ENCODE measurements at regions not wholly inside any gene's neighbourhood (a gene's known extent, or its start where the extent isn't known, plus 50 kb on each side); places are given as distances from the start of the nearest gene placed in this dataset.

DNA sequence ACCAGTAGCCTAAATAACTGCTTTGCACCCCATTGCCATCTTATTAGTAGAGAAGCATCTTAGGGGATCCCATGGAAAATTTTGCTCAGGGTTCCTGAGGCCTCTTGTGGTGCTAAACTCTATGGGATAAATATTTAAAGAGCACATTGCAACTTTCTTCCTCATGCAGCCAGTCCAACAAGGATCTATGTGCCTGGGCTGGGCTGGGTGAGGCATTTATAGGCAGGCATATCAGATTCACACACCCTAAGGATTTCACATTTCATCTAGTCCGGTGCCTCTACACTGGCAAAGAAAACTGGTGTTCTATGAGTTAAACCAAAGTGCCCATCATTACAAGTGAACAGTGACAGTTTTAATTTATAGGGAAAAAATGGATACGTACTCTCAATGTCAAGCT, 512.3 kb downstream of the EDEM1 start:
- TF ChIP-seq POLR2AphosphoS5 (IDR thresholded peaks at IDR 0.05) (no peak), TAF1 (IDR thresholded peaks at IDR 0.05; ENCODE audit: low read depth) (no peak), MXI1 (conservative IDR thresholded peaks at IDR 0.05; ENCODE audit: poor library complexity, severe bottlenecking) (no peak), EZH2 (IDR thresholded peaks at IDR 0.05; ENCODE audit: borderline replicate concordance, insufficient read depth, low read length, poor library complexity, severe bottlenecking) (no peak), RAD21 (conservative IDR thresholded peaks at IDR 0.05) (no peak)
- TF ChIP-seq, protein P1, sequence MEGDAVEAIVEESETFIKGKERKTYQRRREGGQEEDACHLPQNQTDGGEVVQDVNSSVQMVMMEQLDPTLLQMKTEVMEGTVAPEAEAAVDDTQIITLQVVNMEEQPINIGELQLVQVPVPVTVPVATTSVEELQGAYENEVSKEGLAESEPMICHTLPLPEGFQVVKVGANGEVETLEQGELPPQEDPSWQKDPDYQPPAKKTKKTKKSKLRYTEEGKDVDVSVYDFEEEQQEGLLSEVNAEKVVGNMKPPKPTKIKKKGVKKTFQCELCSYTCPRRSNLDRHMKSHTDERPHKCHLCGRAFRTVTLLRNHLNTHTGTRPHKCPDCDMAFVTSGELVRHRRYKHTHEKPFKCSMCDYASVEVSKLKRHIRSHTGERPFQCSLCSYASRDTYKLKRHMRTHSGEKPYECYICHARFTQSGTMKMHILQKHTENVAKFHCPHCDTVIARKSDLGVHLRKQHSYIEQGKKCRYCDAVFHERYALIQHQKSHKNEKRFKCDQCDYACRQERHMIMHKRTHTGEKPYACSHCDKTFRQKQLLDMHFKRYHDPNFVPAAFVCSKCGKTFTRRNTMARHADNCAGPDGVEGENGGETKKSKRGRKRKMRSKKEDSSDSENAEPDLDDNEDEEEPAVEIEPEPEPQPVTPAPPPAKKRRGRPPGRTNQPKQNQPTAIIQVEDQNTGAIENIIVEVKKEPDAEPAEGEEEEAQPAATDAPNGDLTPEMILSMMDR (IDR thresholded peaks at IDR 0.05; ENCODE audit: poor library complexity, severe bottlenecking): no peak
- TF ChIP-seq, protein P2, sequence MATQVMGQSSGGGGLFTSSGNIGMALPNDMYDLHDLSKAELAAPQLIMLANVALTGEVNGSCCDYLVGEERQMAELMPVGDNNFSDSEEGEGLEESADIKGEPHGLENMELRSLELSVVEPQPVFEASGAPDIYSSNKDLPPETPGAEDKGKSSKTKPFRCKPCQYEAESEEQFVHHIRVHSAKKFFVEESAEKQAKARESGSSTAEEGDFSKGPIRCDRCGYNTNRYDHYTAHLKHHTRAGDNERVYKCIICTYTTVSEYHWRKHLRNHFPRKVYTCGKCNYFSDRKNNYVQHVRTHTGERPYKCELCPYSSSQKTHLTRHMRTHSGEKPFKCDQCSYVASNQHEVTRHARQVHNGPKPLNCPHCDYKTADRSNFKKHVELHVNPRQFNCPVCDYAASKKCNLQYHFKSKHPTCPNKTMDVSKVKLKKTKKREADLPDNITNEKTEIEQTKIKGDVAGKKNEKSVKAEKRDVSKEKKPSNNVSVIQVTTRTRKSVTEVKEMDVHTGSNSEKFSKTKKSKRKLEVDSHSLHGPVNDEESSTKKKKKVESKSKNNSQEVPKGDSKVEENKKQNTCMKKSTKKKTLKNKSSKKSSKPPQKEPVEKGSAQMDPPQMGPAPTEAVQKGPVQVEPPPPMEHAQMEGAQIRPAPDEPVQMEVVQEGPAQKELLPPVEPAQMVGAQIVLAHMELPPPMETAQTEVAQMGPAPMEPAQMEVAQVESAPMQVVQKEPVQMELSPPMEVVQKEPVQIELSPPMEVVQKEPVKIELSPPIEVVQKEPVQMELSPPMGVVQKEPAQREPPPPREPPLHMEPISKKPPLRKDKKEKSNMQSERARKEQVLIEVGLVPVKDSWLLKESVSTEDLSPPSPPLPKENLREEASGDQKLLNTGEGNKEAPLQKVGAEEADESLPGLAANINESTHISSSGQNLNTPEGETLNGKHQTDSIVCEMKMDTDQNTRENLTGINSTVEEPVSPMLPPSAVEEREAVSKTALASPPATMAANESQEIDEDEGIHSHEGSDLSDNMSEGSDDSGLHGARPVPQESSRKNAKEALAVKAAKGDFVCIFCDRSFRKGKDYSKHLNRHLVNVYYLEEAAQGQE (IDR thresholded peaks at IDR 0.05; ENCODE audit: borderline replicate concordance): no peak
